H1 (cell line): ENCODE measurements at regions not wholly inside any gene's neighbourhood (a gene's known extent, or its start where the extent isn't known, plus 50 kb on each side); places are given as distances from the start of the nearest gene placed in this dataset.

Experiments
- CTCF ChIA-PET: fragments of 300-600 bp; sonication (Branson Sonifier 250); formaldehyde crosslinking; loops from one replicate; lab custom pipeline; 2021; ENCODE audit not compliant: partially characterized antibody; lab: Charles Lee
- POLR2A ChIA-PET: fragments of 300-600 bp; sonication (Branson Sonifier 250); formaldehyde crosslinking; loops from one replicate; lab custom pipeline; 2021; ENCODE audit warnings: inconsistent platforms; ENCODE audit not compliant: partially characterized antibody; lab: Charles Lee
- DNase-seq, 2 experiments: peaks; one replicate each; pipeline versions ENCODE4 v3.0.0 to v3.0.0-alpha.2; 2010 to 2022; ENCODE audit warnings: low spot score in 2 of 2, low read depth in 1 of 2, mixed read lengths in 1 of 2
- FAIRE-seq: peaks from 2 replicates; lab custom pipeline; 2011; peaks lifted over from hg19 to GRCh38; lab: Jason Lieb, UNC
- H2AFZ ChIP-seq: 2 replicates; pipeline ENCODE4 v1.8.1; 2012; ENCODE audit warnings: low read length, inconsistent platforms
- H2AK5ac ChIP-seq: 2 replicates; pipeline ENCODE4 v1.6.1; 2013; ENCODE audit warnings: low read depth, low read length
- H2BK120ac ChIP-seq: replicated peaks from 2 replicates; pipeline ENCODE3; 2013; ENCODE audit warnings: low read depth, low read length, inconsistent platforms
- H2BK12ac ChIP-seq: 2 replicates; pipeline ENCODE4 v1.6.1; 2013; ENCODE audit warnings: low read depth, low read length
- H2BK15ac ChIP-seq: 2 replicates; pipeline ENCODE4 v1.6.1; 2013; ENCODE audit warnings: low read length
- H2BK20ac ChIP-seq: 2 replicates; pipeline ENCODE4 v1.6.1; 2013; ENCODE audit warnings: low read length
- H2BK5ac ChIP-seq: 2 replicates; pipeline ENCODE4 v1.6.1; 2013; ENCODE audit warnings: low read depth, low read length
- H3K14ac ChIP-seq: 2 replicates; pipeline ENCODE4 v1.6.1; 2013; ENCODE audit warnings: inconsistent platforms; ENCODE audit not compliant: insufficient read length
- H3K18ac ChIP-seq: 2 replicates; pipeline ENCODE4 v1.6.1; 2013; ENCODE audit warnings: low read length; ENCODE audit errors: extremely low read depth
- H3K23ac ChIP-seq: 2 replicates; pipeline ENCODE4 v1.6.1; 2013; ENCODE audit warnings: inconsistent platforms; ENCODE audit not compliant: insufficient read length
- H3K23me2 ChIP-seq: 2 replicates; pipeline ENCODE4 v1.6.1; 2013; ENCODE audit warnings: low read depth, low read length
- H3K27ac ChIP-seq: 2 replicates; pipeline ENCODE4 v1.6.1; 2011; ENCODE audit warnings: low read depth, low read length, inconsistent platforms
- H3K27me3 ChIP-seq, 4 experiments: replicated peaks in 1 of 4; 1 replicate in 1 of 4; 2 replicates in 3 of 4; pipeline versions ENCODE4 v1.6.1 to v1.8.1; 2011 to 2013; ENCODE audit warnings: low read length in 3 of 4, mild to moderate bottlenecking in 3 of 4, inconsistent platforms in 2 of 4, mixed read lengths in 2 of 4, moderate library complexity in 1 of 4; ENCODE audit not compliant: control insufficient read depth in 3 of 4, insufficient read depth in 3 of 4; ENCODE audit errors: extremely low read depth in 1 of 4
- H3K36me3 ChIP-seq, 4 experiments: 2 replicates each; pipeline versions ENCODE4 v1.6.1 to v1.8.1; 2011 to 2013; ENCODE audit warnings: mild to moderate bottlenecking in 4 of 4, low read length in 3 of 4, moderate library complexity in 2 of 4, control low read depth in 1 of 4, inconsistent platforms in 1 of 4; ENCODE audit not compliant: insufficient read depth in 4 of 4, control insufficient read depth in 2 of 4
- H3K4ac ChIP-seq: replicated peaks from 2 replicates; pipeline ENCODE3; 2013; ENCODE audit warnings: low read length, low read depth, mixed read lengths, inconsistent platforms; ENCODE audit not compliant: insufficient read length
- H3K4me1 ChIP-seq, 4 experiments: replicated peaks in 1 of 4; 1 replicate in 1 of 4; 2 replicates in 3 of 4; pipeline versions ENCODE4 v1.6.1 to v1.8.1; 2011 to 2013; ENCODE audit warnings: low read length in 3 of 4, inconsistent platforms in 2 of 4, mixed read lengths in 1 of 4; ENCODE audit not compliant: insufficient read depth in 4 of 4, control insufficient read depth in 3 of 4
- H3K4me2 ChIP-seq, 2 experiments: 2 replicates each; pipeline versions ENCODE4 v1.6.1 to v1.8.1; 2011 to 2013; ENCODE audit warnings: low read depth in 2 of 2, low read length in 2 of 2, control low read depth in 1 of 2, inconsistent platforms in 1 of 2, mild to moderate bottlenecking in 1 of 2; ENCODE audit not compliant: insufficient read depth in 1 of 2
- H3K4me3 ChIP-seq, 4 experiments: fragments of 200-600, 300-600 bp in 1 of 4; sonication (generic), shearing (Covaris generic), sonication (Bioruptor Twin) in 1 of 4; 2 replicates each; pipeline versions ENCODE4 v1.5.1 to v1.8.1; 2011 to 2016; ENCODE audit warnings: low read length in 4 of 4, low read depth in 3 of 4, control low read depth in 2 of 4, inconsistent platforms in 2 of 4, mild to moderate bottlenecking in 2 of 4, mixed read lengths in 1 of 4, moderate library complexity in 1 of 4; ENCODE audit not compliant: insufficient read depth in 2 of 4; ENCODE audit errors: extremely low read depth in 1 of 4
- H3K56ac ChIP-seq: replicated peaks from 2 replicates; pipeline ENCODE3; 2013; ENCODE audit warnings: low read depth, mild to moderate bottlenecking, mixed read lengths, low read length, inconsistent platforms; ENCODE audit not compliant: insufficient read length
- H3K79me1 ChIP-seq: 2 replicates; pipeline ENCODE4 v1.6.1; 2013; ENCODE audit warnings: low read depth, low read length, control low read depth
- H3K79me2 ChIP-seq, 2 experiments: 2 replicates each; pipeline versions ENCODE4 v1.6.1 to v1.8.1; 2012 to 2013; ENCODE audit warnings: low read length in 2 of 2, mild to moderate bottlenecking in 2 of 2, inconsistent platforms in 1 of 2; ENCODE audit not compliant: insufficient read depth in 2 of 2, control insufficient read depth in 1 of 2
- H3K9ac ChIP-seq, 4 experiments: replicated peaks in 1 of 4; 1 replicate in 1 of 4; 2 replicates in 3 of 4; pipeline versions ENCODE4 v1.6.1 to v1.8.1; 2011 to 2013; ENCODE audit warnings: low read depth in 3 of 4, low read length in 3 of 4, control low read depth in 2 of 4, mild to moderate bottlenecking in 2 of 4, moderate library complexity in 2 of 4, inconsistent platforms in 1 of 4; ENCODE audit errors: extremely low read depth in 1 of 4
- H3K9me3 ChIP-seq, 2 experiments: 2 replicates each; pipeline versions ENCODE4 v1.6.1 to v1.8.1; 2012 to 2013; ENCODE audit warnings: mild to moderate bottlenecking in 2 of 2, moderate library complexity in 2 of 2, control low read depth in 1 of 2, inconsistent platforms in 1 of 2, low read depth in 1 of 2, low read length in 1 of 2, mixed read lengths in 1 of 2; ENCODE audit not compliant: insufficient read depth in 2 of 2
- H4K20me1 ChIP-seq, 2 experiments: replicated peaks in 1 of 2; 2 replicates each; pipeline versions ENCODE3 to v1.8.1; 2011 to 2013; ENCODE audit warnings: inconsistent platforms in 2 of 2, low read length in 2 of 2, mild to moderate bottlenecking in 1 of 2; ENCODE audit not compliant: insufficient read depth in 2 of 2, control insufficient read depth in 1 of 2
- H4K5ac ChIP-seq: 2 replicates; pipeline ENCODE4 v1.6.1; 2013; ENCODE audit warnings: low read length, low read depth, mixed read lengths, inconsistent platforms; ENCODE audit not compliant: insufficient read length
- H4K8ac ChIP-seq: 2 replicates; pipeline ENCODE4 v1.8.0; 2013; ENCODE audit warnings: mild to moderate bottlenecking, moderate library complexity, low read length, inconsistent platforms; ENCODE audit not compliant: insufficient read depth; ENCODE audit errors: extremely low read depth
- H4K91ac ChIP-seq: replicated peaks from 2 replicates; pipeline ENCODE3; 2013; ENCODE audit warnings: low read length, mixed read lengths, inconsistent platforms; ENCODE audit not compliant: insufficient read length
- ATF2 ChIP-seq: IDR thresholded peaks from 2 replicates; pipeline ENCODE4 v1.6.1; 2012; ENCODE audit warnings: low read length, inconsistent platforms
- CBX8 ChIP-seq: fragments of 300-800, 300-1000 bp; sonication (generic); IDR thresholded peaks from 2 replicates; pipeline ENCODE4 v1.7.1; 2016; ENCODE audit warnings: low read depth, low read length, borderline replicate concordance
- CREB1 ChIP-seq: IDR thresholded peaks from 2 replicates; pipeline ENCODE4 v1.6.1; 2012; ENCODE audit warnings: inconsistent platforms
- EGR1 ChIP-seq: IDR thresholded peaks from 2 replicates; pipeline ENCODE4 v1.6.1; 2011; ENCODE audit warnings: low read depth, low read length, borderline replicate concordance
- PHF8 ChIP-seq: fragments of 200-600 bp; sonication (generic); conservative IDR thresholded peaks from 2 replicates; pipeline ENCODE4 v1.7.1; 2012; ENCODE audit warnings: low read depth, mild to moderate bottlenecking, inconsistent platforms, low read length, moderate library complexity
- RAD21 ChIP-seq, 2 experiments: IDR thresholded peaks in 1 of 2; conservative IDR thresholded peaks in 1 of 2; 2 replicates each; pipeline ENCODE4 v1.6.1; 2011; ENCODE audit warnings: low read depth in 2 of 2, low read length in 2 of 2, improper control_type of control experiment in 1 of 2, inconsistent platforms in 1 of 2, mild to moderate bottlenecking in 1 of 2, moderate library complexity in 1 of 2
- RFX5 ChIP-seq: IDR thresholded peaks from 2 replicates; pipeline ENCODE4 v1.6.1; 2011; ENCODE audit warnings: low read depth, low read length, improper control_type of control experiment, borderline replicate concordance
- RNF2 ChIP-seq: fragments of 200-900, 300-1000 bp; sonication (generic); IDR thresholded peaks from 2 replicates; pipeline ENCODE4 v1.7.1; 2016; ENCODE audit warnings: borderline replicate concordance, low read depth, mild to moderate bottlenecking, antibody characterized with exemption, low read length; ENCODE audit not compliant: poor library complexity, severe bottlenecking; ENCODE audit errors: missing control alignments
- SP2 ChIP-seq: IDR thresholded peaks from 2 replicates; pipeline ENCODE4 v1.6.1; 2012; ENCODE audit warnings: mild to moderate bottlenecking, low read length, inconsistent platforms
- SRF ChIP-seq: IDR thresholded peaks from 2 replicates; pipeline ENCODE4 v1.6.1; 2011; ENCODE audit warnings: mild to moderate bottlenecking, low read depth, low read length, moderate library complexity
- TCF12 ChIP-seq: IDR thresholded peaks from 2 replicates; pipeline ENCODE4 v1.6.1; 2011; ENCODE audit warnings: low read depth, mild to moderate bottlenecking, low read length
- USF2 ChIP-seq: IDR thresholded peaks from 2 replicates; pipeline ENCODE4 v1.6.1; 2011; ENCODE audit warnings: low read length, improper control_type of control experiment
- WGBS, 2 experiments: shearing (Covaris generic) in 1 of 2; methylation state at CpG; one replicate each; pipeline versions ENCODE4 v1.1.6 to v1.1.7; 2013 to 2015; ENCODE audit warnings: low lambda C conversion rate in 2 of 2, mixed read lengths in 2 of 2, inconsistent platforms in 1 of 2, low coverage in 1 of 2, missing lambda C conversion rate in 1 of 2; ENCODE audit not compliant: insufficient replicate concordance in 2 of 2, insufficient coverage in 1 of 2, insufficient read length in 1 of 2; ENCODE audit errors: extremely low coverage in 1 of 2, missing lambda C conversion rate in 1 of 2; 5-methylcytosine and 5-hydroxymethylcytosine counted together

DNA sequence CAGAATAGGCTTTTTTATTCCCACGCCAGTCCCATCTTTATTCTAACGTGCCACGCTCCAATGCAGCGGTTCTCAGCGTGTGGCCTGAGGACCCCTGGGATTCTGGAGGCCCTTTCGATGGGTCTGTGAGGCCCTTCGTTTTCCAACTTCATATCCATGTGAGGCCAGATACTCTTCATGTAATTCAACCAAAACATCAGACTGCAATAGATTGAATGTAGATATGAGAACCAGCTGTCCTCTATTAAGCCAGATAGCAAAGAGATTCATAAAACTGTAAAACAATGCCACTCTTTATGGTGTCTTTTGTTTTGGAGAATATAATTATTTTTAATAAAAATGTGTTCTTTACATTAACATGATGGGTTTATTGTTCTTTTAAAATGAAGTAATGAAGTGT, 53.2 kb upstream of the KMT2C start:
- Histone ChIP-seq H4K91ac (no peak overlapping the region), H2BK5ac (no peak overlapping the region), H3K23me2 (no peaks in the 10 kb centered on the region), H3K27ac (no peak overlapping the region), H2BK120ac (no peak overlapping the region), H3K4me2 (no peak overlapping the region), H3K23ac (no peak overlapping the region), H2AK5ac (no peak overlapping the region), H4K20me1 (no peaks in the 10 kb centered on the region), H3K9me3 (no peaks in the 10 kb centered on the region), H3K27me3 (no peaks in the 10 kb centered on the region), H4K8ac (no peak overlapping the region), H3K36me3 (no peaks in the 10 kb centered on the region), H3K79me2 (no peaks in the 10 kb centered on the region), H3K56ac (no peak overlapping the region), H4K5ac (no peak overlapping the region), H3K9ac (no peak overlapping the region), H3K4me3 (no peak overlapping the region), H3K14ac (no peak overlapping the region), H3K4me1 (no peaks in the 10 kb centered on the region; a peak in 3 of 7 replicates), H2BK15ac (no peak overlapping the region), H2BK12ac (no peak overlapping the region), H3K79me1 (no peaks in the 10 kb centered on the region), H2AFZ (no peak overlapping the region), H3K4ac (no peak overlapping the region), H3K18ac (no peak overlapping the region), H2BK20ac (no peak overlapping the region)
- no peak for FAIRE-seq
- POLR2A ChIA-PET = no interaction called here
- DNase-seq = no peak
- CTCF ChIA-PET = no interaction called here
- WGBS, 2 experiments = 87% methylated on average over 7 of the region's 7 CpGs; no CpG with 5 or more reads in 1 of the 2 experiments
- TF ChIP-seq RNF2 = no peak
- TF ChIP-seq PHF8 = no peak
- no peak for TF ChIP-seq CREB1
- no peak for TF ChIP-seq SRF
- TF ChIP-seq USF2 = no peak
- no peak for TF ChIP-seq RAD21 (IDR thresholded peaks at IDR 0.05 in 1 of 2, conservative IDR thresholded peaks at IDR 0.05 in 1 of 2; ENCODE audit: low read depth in 2 of 2, low read length in 2 of 2)
- TF ChIP-seq EGR1 = no peak
- TF ChIP-seq CBX8 = no peak
- TF ChIP-seq SP2 = no peak
- TF ChIP-seq RFX5 = no peak
- no peak for TF ChIP-seq TCF12
- TF ChIP-seq ATF2 = no peak
